Esophagus muscularis mucosa (tissue), 4 donors: ENCODE measurements at regions not wholly inside any gene's neighbourhood (a gene's known extent, or its start where the extent isn't known, plus 50 kb on each side); places are given as distances from the start of the nearest gene placed in this dataset.

Source experiments
- CTCF ChIP-seq, 3 experiments: fragments of 200-600 bp in 2 of 3; fragments of 450-650 bp in 1 of 3; sonication (generic) in 2 of 3; IDR thresholded peaks; one replicate each; pipeline ENCODE4 v1.5.1; 2017 to 2019; ENCODE audit warnings: antibody characterized with exemption in 3 of 3, mild to moderate bottlenecking in 2 of 3, moderate library complexity in 1 of 3
- EP300 ChIP-seq: sonication (generic); formaldehyde crosslinking; IDR thresholded peaks from one replicate; pipeline ENCODE4 v1.6.1; 2017; ENCODE audit warnings: antibody characterized with exemption
- POLR2A ChIP-seq: fragments of 450-650 bp; IDR thresholded peaks from one replicate; pipeline ENCODE4 v1.6.1; 2017; ENCODE audit warnings: antibody characterized with exemption, moderate library complexity, mild to moderate bottlenecking, low read depth
- POLR2AphosphoS5 ChIP-seq, 2 donors: sonication (generic); formaldehyde crosslinking; IDR thresholded peaks; one replicate each; pipeline ENCODE4 v1.6.1; 2017; ENCODE audit warnings: antibody characterized with exemption in 2 of 2

GRCh38 chr5:3297853-3298252 lies 297.8 kb upstream of the IRX1 start:
- no peak for TF ChIP-seq CTCF (IDR thresholded peaks at IDR 0.05)
- no peak for TF ChIP-seq POLR2A
- TF ChIP-seq POLR2AphosphoS5 (IDR thresholded peaks at IDR 0.05): no peak
- no peak for TF ChIP-seq EP300
